Muscle layer of duodenum (tissue), 2 donors: ENCODE measurements at regions not wholly inside any gene's neighbourhood (a gene's known extent, or its start where the extent isn't known, plus 50 kb on each side); places are given as distances from the start of the nearest gene placed in this dataset.

Experiments used
- H3K27ac ChIP-seq: one replicate; pipeline ENCODE4 v1.7.0; 2013; ENCODE audit warnings: mild to moderate bottlenecking, low read length
- H3K27me3 ChIP-seq: one replicate; pipeline ENCODE4 v1.7.0; 2013; ENCODE audit warnings: low read depth, mild to moderate bottlenecking, control low read depth, low read length
- H3K36me3 ChIP-seq, 2 donors: one replicate each; pipeline ENCODE4 v1.7.0; 2013; ENCODE audit warnings: low read length in 2 of 2, control low read depth in 1 of 2, mild to moderate bottlenecking in 1 of 2; ENCODE audit not compliant: insufficient read depth in 2 of 2, control insufficient read depth in 1 of 2
- H3K4me1 ChIP-seq, 2 donors: one replicate each; pipeline ENCODE4 v1.7.0; 2013; ENCODE audit warnings: low read length in 2 of 2, mild to moderate bottlenecking in 2 of 2, control low read depth in 1 of 2, moderate library complexity in 1 of 2; ENCODE audit not compliant: insufficient read depth in 2 of 2, control insufficient read depth in 1 of 2
- H3K4me3 ChIP-seq, 2 donors: one replicate each; pipeline ENCODE4 v1.7.0; 2013; ENCODE audit warnings: low read length in 2 of 2, low read depth in 1 of 2, mild to moderate bottlenecking in 1 of 2
- H3K9me3 ChIP-seq, 2 donors: one replicate each; pipeline ENCODE4 v1.7.0; 2013; ENCODE audit warnings: low read length in 2 of 2, control low read depth in 1 of 2, mild to moderate bottlenecking in 1 of 2; ENCODE audit not compliant: control insufficient read depth in 1 of 2
- donor health status: healthy.

DNA sequence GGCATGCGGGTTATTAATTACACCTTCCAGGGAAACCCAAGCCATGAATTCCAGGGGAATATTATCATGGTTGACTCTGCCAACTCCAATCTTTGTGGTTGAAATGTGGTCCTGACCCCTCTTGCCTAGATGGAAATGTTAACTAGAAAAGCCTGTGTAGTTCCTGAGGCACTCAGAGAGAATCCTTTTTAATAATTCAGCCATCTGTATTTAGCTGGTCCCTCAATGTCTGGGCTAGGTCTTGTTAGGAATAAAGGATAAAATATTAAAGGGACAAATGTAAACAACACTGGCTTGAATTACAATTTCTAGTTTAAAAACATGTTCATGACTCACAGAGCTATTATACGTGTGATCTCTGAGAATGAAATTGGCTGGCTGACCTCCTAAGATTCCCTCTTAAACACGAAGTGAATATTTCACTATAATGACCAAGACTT lies 435.2 kb upstream of the SUCLG2 start:
- H3K4me1 ChIP-seq = peaks cover 0 to 22% of the 10 kb centered on the region in 2 donors
- H3K27me3 ChIP-seq = no peaks in the 10 kb centered on the region
- no peak overlapping the region for H3K27ac ChIP-seq
- no peaks in the 10 kb centered on the region for H3K36me3 ChIP-seq
- no peaks in the 10 kb centered on the region for H3K9me3 ChIP-seq
- no peak overlapping the region for H3K4me3 ChIP-seq

- H3K27ac ChIP-seq = no peak overlapping the region
- no peak overlapping the region for H3K4me3 ChIP-seq
- H3K36me3 ChIP-seq = no peaks in the 10 kb centered on the region
- H3K27me3 ChIP-seq = no peaks in the 10 kb centered on the region
- H3K4me1 ChIP-seq = peaks cover 0 to 22% of the 10 kb centered on the region in 2 donors
- H3K9me3 ChIP-seq = no peaks in the 10 kb centered on the region
Observed at GRCh38 chr3:68088636-68089035, 434.2 kb upstream of the SUCLG2 start.

- Histone ChIP-seq H3K4me3 (no peak overlapping the region), H3K9me3 (no peaks in the 10 kb centered on the region), H3K27ac (no peak overlapping the region), H3K27me3 (no peaks in the 10 kb centered on the region), H3K4me1 (peaks cover 0 to 22% of the 10 kb centered on the region in 2 donors), H3K36me3 (no peaks in the 10 kb centered on the region)
Observed at GRCh38 chr3:68088216-68088615, 433.8 kb upstream of the SUCLG2 start.

DNA sequence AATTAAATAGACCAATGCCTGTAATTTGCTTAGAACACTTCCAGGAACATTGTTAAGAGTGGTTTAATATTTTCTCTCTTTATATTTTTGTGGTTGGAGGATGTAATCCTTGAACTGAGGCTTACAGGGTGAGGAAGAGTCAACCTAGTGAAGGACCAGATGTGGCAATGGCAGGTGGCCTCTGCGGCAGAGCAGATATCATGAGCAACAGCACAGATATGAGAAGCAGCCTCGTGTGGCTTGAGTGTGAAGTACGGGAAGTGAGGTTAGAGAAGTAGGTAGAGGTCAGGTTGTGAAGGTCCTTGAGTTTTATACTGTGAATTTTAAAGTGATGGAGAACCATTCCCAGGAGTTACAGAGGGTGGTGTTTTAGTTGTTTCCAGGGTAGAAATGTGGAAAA lies 417.6 kb upstream of the SUCLG2 start:
- Histone ChIP-seq H3K27me3 (no peaks in the 10 kb centered on the region), H3K4me1 (no peaks in the 10 kb centered on the region), H3K4me3 (no peak overlapping the region), H3K27ac (no peak overlapping the region), H3K36me3 (no peaks in the 10 kb centered on the region), H3K9me3 (peaks cover 0 to 4% of the 10 kb centered on the region in 2 donors)

GRCh38 chr3:68070186-68070585 lies 415.8 kb upstream of the SUCLG2 start:
- H3K36me3 ChIP-seq = no peaks in the 10 kb centered on the region
- H3K4me3 ChIP-seq = no peak overlapping the region
- no peaks in the 10 kb centered on the region for H3K27me3 ChIP-seq
- no peaks in the 10 kb centered on the region for H3K4me1 ChIP-seq
- H3K9me3 ChIP-seq = peaks cover 0 to 4% of the 10 kb centered on the region in 2 donors
- H3K27ac ChIP-seq = no peak overlapping the region

DNA sequence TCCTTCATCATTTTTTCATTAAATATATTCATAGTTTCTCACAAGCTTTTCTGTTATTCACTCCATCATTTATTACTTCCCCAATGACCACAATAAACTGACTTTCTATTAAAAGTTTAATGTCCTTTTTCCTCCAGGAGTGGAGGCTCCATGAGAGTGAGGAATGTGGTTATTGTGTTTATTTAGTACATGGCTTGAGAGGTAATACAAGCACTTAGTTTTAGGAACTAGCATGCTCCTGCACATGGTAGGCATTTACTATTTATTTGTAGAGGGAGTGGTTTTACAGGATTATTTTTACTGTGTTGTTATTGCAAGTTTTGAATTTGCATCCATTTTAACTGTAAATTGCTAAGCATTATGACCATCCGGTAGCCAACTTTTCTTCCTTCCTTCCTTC lies 412.9 kb upstream of the SUCLG2 start:
- Histone ChIP-seq H3K27me3 (no peaks in the 10 kb centered on the region), H3K36me3 (no peaks in the 10 kb centered on the region), H3K4me3 (no peak overlapping the region), H3K4me1 (no peaks in the 10 kb centered on the region), H3K9me3 (peaks cover 0 to 4% of the 10 kb centered on the region in 2 donors), H3K27ac (no peak overlapping the region)

DNA sequence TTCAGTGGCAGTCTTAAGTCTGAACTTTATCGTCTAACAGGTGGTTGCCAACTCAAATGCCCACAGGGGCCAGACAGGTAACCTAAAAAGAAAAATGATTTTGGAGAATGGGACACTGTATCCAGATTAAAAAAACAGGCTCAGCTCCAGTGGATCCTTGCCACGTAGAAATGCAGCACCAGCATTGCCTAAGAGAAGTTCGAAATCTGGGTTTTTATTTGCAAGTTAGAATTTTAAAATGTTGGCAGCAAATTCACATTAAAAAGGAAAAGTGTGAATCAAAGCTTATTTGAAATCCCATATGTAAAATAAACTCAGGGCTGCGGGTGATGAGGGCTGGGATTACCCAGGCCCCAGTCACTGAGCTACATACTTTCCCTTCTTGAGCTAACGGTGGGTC lies 408.5 kb upstream of the SUCLG2 start:
- H3K4me3 ChIP-seq = no peak overlapping the region
- no peaks in the 10 kb centered on the region for H3K4me1 ChIP-seq
- no peaks in the 10 kb centered on the region for H3K36me3 ChIP-seq
- H3K9me3 ChIP-seq = no peaks in the 10 kb centered on the region
- H3K27ac ChIP-seq = no peak overlapping the region
- H3K27me3 ChIP-seq = no peaks in the 10 kb centered on the region

GRCh38 chr3:68060910-68061309 lies 406.5 kb upstream of the SUCLG2 start:
- Histone ChIP-seq H3K27ac (no peak overlapping the region), H3K36me3 (no peaks in the 10 kb centered on the region), H3K9me3 (no peaks in the 10 kb centered on the region), H3K4me3 (no peak overlapping the region), H3K27me3 (no peaks in the 10 kb centered on the region), H3K4me1 (no peaks in the 10 kb centered on the region)

DNA sequence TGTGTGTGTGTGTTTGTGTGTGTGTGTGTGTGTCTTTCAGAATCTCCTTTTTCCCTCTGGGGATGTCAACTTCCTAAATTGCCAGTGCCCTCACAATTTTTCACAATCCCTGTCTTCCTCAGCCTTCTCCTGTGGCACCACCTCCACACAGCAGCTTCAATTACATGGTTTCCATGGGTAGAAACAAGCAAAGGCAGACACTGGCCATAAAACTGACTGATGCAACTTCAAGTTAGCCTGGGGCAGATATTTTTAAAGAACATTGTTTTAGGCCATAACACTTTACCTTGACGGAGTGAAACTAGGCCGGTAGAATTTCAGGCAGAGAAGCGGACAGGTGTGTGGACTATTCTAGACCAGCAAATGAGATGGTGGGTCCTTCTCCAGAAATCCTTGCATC lies 405.8 kb upstream of the SUCLG2 start:
- Histone ChIP-seq H3K27ac (no peak overlapping the region), H3K4me3 (no peak overlapping the region), H3K9me3 (no peaks in the 10 kb centered on the region), H3K36me3 (no peaks in the 10 kb centered on the region), H3K27me3 (no peaks in the 10 kb centered on the region), H3K4me1 (no peaks in the 10 kb centered on the region)

GRCh38 chr3:68059628-68060152 lies 405.3 kb upstream of the SUCLG2 start:
- no peak overlapping the region for H3K4me3 ChIP-seq
- H3K9me3 ChIP-seq = no peaks in the 10 kb centered on the region
- H3K27me3 ChIP-seq = no peaks in the 10 kb centered on the region
- no peaks in the 10 kb centered on the region for H3K4me1 ChIP-seq
- no peak overlapping the region for H3K27ac ChIP-seq
- H3K36me3 ChIP-seq = no peaks in the 10 kb centered on the region

DNA sequence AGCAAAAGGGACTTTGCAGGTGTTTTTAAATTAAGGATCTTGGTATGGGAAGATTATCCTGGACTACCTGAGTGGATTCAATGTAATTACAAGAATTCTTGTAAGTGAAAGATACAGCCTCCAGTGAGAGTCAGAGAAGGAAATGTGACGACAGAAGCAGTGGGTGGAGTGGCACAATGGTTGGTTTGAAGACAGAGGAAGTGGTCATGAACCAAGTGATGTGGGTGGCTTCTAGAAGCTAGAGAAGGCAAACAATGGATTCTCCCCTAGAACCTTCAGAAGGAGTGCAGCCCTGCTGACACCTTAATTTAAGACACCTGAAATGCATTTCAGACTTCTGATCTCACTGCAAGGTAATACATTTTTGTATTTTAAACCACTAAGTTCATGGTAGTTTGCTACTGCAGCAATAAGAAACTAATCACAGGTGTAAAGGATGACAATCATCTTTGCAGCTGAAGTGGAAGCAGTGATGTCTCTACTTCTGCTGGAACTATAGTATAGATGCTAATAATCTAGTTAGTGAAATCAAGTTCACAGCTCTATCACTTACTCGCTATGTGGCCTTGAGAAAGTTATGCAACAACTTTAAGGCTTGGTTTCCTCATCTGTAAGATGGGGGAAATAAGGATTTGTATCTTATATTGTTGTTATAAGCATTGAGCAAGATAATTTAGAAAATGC lies 403.4 kb upstream of the SUCLG2 start:
- no peaks in the 10 kb centered on the region for H3K9me3 ChIP-seq
- no peaks in the 10 kb centered on the region for H3K27me3 ChIP-seq
- no peaks in the 10 kb centered on the region for H3K36me3 ChIP-seq
- H3K27ac ChIP-seq = no peak overlapping the region
- H3K4me3 ChIP-seq = no peak overlapping the region
- no peaks in the 10 kb centered on the region for H3K4me1 ChIP-seq

GRCh38 chr3:68056556-68056955 lies 402.1 kb upstream of the SUCLG2 start:
- H3K9me3 ChIP-seq = no peaks in the 10 kb centered on the region

More at GRCh38 chr3:68056556-68056955, 402.1 kb upstream of the SUCLG2 start:
- Histone ChIP-seq H3K27me3 (no peaks in the 10 kb centered on the region), H3K4me1 (no peaks in the 10 kb centered on the region), H3K4me3 (no peak overlapping the region), H3K27ac (no peak overlapping the region), H3K36me3 (no peaks in the 10 kb centered on the region)
